ENCODE measurements at regions not wholly inside any gene's neighbourhood (a gene's known extent, or its start where the extent isn't known, plus 50 kb on each side); places are given as distances from the start of the nearest gene placed in this dataset.
"Not testable (repeated sequence)": the region's sequence is repeated elsewhere in the genome, so short reads cannot be mapped to it uniquely, and the experiment has no call there.

DNA sequence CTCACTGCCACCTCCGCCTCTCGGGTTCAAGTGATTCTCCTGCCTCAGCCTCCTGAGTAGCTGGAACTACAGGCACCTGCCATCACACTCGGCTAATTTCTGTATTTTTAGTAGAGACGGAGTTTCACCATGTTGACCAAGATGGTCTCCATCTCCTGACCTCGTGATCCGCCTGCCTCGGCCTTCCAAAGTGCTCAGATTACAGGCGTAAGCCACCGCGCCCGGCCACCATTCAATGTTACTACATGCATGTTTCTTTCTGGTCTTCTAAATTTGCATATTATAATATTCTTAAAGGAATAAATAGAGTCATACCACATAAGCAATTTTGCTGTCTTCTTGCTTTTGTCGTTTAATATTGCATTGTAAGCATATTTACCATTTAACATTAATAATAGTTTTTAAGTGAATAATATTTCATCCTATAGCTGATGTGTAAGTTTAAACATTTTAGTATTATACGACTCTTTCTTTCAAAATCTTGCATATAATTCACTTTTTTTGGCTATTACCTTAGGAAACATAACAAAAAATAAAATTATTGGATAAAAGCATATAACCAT is 1270.4 kb downstream of the ADGRL3 start:
- no peak for DNase-seq (ENCODE audit: low read depth)

DNA sequence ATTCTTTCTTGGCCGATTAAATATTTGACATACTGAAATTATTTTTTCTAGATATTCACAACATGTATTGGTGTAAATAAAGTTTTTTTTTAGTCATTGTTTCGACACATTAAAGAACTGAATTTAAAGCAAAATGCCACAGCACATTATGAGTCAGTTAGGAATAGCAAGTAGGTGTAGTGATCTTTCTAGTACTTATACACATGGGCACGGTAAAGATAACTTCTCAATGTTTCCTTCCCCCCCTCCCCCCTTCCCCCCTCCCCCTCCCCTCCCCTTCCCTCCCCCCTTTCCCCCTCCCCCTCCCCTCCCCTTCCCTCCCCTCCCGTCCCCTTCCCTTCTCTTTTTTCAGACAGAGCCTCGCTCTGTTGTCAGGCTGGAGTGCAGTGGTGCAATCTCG is 1269.9 kb downstream of the ADGRL3 start:
- DNase-seq (ENCODE audit: low read depth), result no peak

DNA sequence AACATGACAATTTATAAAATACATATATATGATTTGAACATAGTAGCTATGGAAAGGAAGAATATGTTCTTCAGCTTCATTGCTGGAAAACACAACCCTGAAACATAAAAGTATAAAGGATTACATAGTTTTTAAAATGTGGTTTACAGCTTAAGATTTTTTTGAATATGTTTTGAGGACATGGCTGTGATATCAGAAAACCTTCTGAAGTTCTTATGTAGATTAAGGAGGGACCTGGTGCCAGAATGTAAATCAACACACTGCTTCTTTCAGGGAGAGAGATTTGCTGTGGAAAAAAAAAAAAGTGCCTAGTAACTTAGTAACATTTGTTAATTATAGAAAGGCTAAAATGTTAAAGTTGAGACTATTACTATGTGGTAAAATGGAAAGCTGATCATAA is 1261.8 kb downstream of the ADGRL3 start:
- DNase-seq (ENCODE audit: low read depth), result no peak

DNA sequence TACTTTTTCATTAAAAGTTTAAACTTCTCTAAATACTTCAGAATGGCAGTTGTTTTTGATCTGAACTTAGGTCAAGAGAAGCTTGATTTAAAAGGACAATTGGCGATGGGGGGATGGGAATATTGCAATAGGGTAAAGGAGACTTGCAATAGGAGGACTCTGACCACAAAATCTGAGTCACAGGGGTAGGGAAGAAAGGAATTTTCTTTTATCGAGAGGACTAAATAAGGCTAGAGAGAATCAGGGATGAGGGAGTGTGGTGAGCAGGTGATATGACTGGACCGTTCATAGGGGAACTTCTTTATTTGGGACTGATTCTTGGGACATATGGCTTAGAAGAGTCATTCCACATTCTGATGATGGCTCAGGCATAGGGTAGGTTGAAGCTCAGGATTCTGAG is 1260.2 kb downstream of the ADGRL3 start:
- DNase-seq (ENCODE audit: low read depth), result no peak

DNA sequence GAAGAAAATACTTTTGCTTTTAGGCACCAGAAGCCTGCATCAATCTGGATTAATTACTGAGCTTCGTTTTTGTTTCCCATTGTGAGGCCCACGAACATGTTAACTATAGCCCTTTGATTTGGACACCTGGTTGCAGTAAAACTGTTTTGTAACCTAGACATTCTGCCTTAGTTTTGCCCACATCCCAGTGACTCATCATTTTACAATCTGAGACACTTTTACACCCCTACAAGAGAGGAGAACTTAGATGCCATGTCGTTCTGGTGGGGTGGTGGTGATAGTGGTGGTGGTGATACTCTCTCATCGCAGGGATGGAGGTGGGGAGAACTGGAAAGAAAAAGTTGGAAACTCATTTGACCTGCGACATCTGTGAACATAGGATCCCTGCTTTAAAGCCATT is 1257.2 kb downstream of the ADGRL3 start:
- no peak for DNase-seq (ENCODE audit: low read depth)

DNA sequence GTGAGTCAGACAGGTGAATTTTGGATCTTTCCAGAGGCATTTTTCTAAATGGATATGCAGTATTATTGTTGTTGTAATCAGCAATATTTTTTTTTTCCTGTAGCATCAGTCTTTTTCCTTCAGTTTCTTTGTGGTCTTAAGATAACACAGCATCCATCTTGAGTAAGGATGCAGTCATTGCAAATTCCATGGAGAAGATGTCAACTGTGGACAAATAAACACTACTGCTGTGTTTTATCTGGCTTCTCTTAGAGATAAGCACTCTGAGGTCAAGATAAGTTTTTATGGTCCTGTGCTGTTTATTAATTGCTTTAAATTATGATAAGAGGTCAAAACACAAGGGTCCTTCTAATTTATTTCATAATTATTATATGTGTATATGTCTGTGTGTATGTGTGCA is 1255.7 kb downstream of the ADGRL3 start:
- no peak for DNase-seq (ENCODE audit: low read depth)

DNA sequence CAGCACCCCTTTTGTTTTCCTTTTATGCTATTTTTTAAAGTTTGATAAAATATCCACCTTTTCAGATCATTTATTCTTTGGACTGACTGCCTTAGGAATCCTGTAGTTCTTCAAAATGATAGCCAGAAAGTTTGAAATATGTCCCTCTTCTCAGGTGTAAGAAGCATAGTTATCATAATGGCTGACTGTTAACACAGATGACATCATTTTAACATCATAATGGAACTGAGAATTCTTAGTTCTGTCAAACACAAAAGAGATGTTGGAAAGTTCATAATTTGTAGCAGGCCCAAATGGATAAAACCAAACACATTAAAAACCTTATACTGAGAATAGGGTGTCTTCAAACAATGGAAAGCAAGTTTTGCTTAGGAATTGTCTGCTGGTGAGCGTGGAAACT is 1254.4 kb downstream of the ADGRL3 start:
- no peak for DNase-seq (ENCODE audit: low read depth)

DNA sequence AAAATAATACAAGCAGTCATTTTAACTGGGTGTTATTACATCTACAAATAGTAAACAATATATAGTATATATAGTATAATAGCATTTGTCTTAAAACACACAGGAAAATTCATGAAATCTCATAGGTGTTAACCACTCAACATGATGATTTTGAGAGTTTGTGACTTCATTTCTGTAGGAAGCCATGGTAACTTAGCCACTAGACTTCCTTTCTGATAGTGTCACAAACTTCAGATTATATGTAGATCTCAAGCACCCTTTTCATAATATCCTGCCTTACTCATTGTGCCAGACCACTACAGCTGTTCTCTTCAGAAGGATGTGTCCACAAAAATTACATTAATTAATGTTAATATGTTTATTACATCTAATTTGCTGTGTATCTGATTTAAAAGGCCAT is 1250.6 kb downstream of the ADGRL3 start:
- DNase-seq (ENCODE audit: low read depth), result no peak

DNA sequence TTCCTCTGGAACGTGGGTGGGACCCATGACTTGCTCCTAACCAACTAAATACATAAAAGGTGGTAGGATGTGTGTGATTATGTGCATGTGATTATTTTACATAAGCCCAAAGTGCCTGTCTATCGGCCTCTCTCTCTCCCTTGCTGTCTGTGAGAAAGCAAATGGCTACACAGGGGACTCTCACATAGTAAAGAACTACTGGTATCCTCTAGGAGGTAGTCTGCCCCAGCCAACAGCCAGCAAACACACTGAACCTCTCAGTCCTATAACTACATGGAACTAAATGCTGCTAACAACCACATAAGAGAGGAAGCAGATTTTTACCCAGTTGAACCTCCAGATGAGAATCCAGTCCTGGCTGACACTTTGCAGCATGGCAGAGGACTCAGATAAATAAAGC is 1249.4 kb downstream of the ADGRL3 start:
- no peak for DNase-seq (ENCODE audit: low read depth)

DNA sequence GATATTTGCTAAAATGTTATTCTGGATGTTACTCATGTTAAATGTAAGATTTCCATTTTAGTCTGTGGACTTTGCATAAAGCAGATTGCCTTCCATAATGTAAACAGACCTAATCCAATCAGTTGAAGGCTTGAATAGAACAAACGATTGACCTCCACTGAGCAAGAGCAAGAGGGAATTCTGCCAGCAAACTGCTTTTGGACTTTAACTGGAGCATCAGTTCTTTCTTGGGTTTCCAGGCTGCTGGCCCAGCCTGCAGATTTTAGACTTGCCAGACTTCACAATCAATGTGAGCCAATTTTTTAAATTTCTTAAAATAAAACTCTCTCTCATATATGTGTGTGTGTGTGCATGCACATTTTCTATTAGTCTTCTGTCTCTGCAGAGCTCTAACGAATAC is 1248.8 kb downstream of the ADGRL3 start:
- no peak for DNase-seq (ENCODE audit: low read depth)

DNA sequence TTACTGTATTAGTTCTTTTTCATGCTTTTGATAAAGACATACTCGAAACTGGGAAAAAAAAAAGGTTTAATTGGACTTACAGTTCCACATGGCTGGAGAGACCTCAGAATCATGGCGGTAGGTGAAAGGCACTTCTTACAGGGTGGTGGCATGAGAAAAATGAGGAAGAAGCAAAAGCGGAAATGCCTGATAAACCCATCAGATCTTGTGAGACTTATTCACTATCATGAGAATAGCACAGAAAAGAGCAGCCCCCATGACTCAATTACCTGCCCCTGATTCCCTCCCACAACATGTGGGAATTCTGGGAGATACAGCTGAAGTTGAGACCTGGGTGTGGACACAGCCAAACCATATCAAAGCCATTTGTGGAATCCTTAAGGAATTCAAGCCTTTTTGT is 1238.9 kb downstream of the ADGRL3 start:
- DNase-seq (ENCODE audit: low read depth), result no peak

DNA sequence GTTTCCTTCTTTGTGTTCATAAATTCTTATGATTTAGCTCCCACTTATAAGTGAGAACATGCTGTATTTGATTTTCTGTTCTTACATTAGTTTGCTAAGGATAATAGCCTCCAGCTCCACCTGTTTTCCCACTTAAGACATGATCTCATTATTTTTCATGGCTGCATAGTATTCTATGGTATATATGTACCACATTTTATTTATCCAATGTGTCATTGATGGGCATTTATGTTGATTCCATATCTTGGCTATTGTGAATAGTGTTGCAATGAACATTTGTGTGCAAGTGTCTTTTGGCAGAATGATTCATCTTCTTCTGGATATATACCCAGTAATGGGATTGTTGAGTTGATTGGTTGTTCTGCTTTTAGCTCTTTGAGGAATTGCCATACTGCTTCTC is 1234.8 kb downstream of the ADGRL3 start:
- no peak for DNase-seq (ENCODE audit: low read depth)

DNA sequence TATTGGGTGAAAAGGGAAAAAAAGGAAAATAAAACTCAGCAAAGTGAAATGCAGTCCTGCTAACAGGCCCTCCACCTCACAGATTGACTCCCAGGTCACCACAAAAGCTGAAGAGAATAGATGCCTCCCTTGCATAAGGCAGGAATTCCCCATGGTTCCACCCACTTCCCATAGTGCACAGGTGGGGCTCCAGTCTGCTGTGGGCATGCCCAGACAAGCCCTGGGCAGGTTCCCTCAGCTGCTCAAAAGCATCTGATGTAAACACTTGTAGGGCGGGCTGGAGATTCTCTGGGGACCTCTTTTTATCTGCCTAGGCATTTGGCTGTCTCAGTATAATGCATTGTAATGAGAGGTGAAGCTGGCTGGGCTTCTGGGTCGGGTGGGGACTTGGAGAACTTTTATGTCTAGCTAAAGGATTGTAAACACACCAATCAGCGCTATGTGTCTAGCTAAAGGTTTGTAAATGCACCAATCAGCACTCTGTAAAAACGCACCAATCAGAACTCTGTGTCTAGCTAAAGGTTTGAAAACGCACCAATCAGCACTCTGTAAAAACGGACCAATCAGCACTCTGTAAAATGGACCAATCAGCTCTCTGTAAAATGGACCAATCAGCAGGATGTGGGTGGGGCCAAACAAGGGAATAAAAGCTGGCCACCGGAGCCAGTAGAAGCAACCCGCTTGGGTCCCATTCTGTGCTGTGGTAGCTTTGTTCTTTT is 1231.5 kb downstream of the ADGRL3 start:
- DNase-seq (ENCODE audit: low read depth), result not testable (repeated sequence)

DNA sequence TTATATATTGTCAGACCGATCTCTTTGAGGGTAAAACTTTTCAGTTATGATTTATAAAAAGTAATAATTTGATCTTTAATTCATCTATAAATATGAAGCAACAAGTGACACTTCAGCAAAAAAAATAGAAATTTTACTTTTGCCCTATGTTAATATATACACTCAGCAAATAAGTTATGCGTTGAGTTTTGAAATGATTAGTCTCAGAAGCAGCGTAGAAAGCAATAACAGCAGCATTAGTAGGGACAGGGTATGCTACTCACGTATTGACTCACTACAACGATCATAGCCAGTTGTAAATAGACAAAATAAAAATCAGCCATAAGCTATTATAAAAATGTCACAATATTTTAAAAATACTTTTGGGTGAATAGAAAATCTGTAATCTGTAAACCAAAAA is 1229.2 kb downstream of the ADGRL3 start:
- DNase-seq (ENCODE audit: low read depth), result no peak

DNA sequence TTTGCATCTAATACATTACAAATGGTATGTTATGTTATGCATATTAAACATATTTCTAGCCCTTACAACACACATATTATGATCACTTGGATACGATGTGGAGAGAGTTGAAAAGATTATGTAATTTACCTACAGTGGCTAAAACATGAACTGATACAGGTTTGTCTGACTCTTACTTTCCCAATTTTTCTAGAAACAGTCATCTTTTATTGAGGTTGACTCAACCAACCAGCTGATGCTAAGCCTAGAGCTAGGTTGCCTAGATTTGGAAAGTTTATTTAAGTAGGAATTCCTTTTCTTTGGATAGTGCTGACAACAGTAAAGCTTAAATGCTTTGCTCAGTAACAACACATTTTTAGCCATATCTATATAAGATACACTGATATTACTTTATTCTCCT is 1215.1 kb downstream of the ADGRL3 start:
- DNase-seq (ENCODE audit: low read depth), result no peak

DNA sequence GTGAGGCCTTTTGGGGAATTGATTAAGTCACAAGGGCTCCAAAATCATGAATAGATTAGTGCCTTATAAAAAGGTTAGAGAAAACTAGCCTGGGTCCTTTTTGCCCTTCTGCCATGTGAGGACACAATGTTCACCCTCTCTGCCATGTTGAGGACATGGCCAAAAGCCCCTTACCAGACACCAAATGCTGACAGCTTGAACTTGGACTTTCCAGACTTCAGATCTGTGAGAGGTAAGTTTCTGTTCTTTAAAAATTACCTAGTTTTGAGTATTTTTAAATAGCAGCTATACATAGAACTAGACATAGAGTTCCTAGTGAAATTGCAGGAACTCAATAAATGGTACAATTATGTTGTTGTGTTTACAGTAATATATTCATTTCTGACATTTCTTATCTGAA is 1214.4 kb downstream of the ADGRL3 start:
- DNase-seq (ENCODE audit: low read depth), result no peak

DNA sequence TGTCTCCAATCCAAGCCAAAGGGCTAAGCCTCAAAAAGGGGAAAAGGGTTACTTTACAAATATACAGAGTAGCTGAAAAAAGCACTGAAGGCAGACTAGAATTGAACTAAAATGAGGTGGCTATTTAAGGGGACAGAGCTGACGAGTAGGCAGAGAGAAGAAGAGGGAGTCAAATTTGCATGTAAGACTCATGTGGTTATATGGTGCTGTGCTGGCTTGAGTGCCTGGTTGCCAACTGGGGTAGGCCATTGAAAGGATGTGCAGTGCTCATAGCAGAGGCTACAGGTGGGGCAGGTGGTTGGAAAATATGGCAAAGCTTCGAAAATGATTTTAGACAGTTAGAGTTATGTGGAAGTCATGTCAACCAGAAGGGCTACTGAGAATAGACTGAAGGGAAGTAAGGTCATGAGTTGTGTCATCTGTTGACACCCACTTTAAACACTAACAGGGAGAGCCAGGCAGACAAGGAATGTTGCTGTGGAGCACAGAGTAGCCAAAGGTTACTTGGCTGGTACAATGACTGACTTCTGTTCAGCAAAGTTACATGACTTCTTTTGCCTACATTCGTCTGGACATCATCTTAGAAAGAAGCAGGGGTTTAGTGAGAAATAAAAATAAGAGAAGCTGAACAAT is 1210.4 kb downstream of the ADGRL3 start:
- no peak for DNase-seq (ENCODE audit: low read depth)

DNA sequence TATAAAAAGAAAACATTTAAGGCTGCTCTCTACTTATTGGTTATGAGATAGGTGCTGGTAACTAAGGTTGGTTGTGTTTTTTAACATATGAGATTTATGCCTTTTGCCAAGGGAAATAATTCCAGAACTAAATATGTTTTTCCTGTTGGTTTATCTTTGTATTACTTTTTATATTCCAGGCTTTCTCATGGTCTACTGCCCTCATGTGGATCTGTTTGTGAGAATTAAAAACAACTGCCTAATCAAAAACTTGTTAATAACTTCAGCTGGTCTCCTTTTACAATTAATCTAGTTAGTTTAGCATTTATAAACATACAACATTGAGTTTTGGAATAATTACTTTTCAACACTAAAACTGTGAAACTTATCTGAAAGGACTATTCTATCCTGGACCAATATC is 1208.3 kb downstream of the ADGRL3 start:
- DNase-seq (ENCODE audit: low read depth), result no peak

DNA sequence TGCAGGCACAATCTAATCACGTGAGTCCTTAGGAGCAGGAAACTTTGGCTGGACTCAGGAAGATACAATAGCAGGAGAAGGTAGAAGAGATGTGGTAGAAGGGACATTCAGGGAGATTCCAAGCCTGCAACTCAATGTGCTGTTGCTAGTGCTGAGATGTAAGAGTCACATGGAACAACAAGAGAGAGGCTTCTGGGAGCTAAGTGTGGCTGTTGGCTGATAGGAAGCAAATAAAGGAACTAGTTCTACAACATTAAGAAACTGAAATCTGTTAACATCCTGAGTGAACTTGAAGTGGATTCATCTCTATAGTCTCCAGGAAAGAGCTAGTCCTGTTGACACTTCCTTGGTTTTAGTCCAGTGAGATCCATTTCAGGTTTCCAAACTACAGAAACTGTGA is 1207.4 kb downstream of the ADGRL3 start:
- no peak for DNase-seq (ENCODE audit: low read depth)

DNA sequence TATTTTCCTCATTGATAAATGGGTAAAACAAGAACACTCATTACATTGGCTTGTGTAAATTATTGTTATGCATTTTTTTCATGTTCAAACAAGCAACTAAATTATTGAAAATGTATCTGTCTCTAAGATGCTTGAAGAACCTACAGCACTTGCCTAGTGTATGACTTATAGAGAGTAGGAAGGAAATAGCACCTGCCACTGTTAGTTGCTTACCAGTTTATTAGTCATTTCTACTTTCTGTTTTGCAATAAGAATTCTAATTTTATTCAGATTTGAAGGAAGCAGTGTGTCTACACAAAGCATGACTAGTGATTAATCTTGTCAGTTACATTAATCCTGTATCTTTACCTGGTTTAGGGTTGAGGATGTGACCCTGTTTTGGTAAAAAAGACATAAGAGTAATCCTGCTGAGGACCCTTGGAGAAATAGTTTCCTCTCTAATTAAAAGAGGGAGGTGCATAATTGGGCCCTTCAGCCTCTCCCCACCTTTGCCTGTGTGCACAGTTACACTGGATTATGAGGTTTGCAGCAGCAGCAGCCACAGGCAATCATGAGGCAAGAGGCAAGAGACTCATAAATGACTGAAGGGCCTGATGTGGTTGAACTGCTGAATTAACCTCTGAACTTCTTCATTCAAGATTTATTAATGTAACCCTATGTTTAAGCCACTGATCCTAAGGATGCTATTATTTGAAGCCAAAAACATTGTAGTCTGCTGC is 1202.1 kb downstream of the ADGRL3 start:
- DNase-seq (ENCODE audit: low read depth), result no peak

DNA sequence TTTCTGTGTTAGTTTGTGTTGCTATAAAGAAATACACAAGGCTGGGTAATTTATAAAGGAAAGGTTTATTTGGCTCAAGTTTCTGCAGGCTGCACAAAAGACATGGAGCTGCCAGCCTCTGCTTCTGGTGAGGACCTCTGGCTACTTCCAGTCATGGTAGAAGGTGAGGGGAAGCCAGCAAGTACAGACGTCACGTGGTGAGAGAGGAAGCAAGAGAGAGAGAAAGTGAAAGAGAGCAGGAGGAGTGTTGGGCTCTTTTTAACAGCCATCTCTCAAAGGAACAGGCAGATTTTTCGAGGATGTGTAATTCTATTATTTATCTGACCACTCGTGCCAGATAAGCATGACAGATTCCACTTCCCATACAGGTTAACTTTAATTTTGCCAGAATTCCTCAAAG is 1199.1 kb downstream of the ADGRL3 start:
- no peak for DNase-seq (ENCODE audit: low read depth)

DNA sequence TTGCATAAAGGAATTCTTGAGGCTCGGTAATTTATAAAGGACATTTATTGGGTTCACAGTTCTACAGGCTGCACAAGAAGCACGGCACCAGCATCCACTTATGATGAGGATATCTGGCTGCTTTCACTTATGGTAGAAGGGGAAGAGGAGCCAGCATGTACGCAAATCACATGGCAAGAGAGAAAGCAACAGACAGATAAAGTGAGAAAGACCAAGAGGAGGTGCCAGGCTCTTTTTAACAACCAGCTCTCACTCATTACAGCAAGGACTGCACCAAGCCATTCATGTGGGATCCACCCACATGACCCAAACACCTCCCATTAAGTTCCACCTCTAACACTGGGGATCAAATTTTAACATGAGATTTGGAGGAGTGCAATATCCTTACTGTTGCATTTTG is 1198.2 kb downstream of the ADGRL3 start:
- no peak for DNase-seq (ENCODE audit: low read depth)
